HUES6 (cell line): ENCODE measurements at regions not wholly inside any gene's neighbourhood (a gene's known extent, or its start where the extent isn't known, plus 50 kb on each side); places are given as distances from the start of the nearest gene placed in this dataset.

Experiments used
- H3K27ac ChIP-seq: 2 replicates; pipeline ENCODE4 v1.7.0; 2013; ENCODE audit warnings: low read depth, mild to moderate bottlenecking, low read length, inconsistent platforms
- H3K27me3 ChIP-seq: 2 replicates; pipeline ENCODE4 v1.6.1; 2013; ENCODE audit warnings: low read length; ENCODE audit not compliant: control insufficient read depth, insufficient read depth
- H3K36me3 ChIP-seq: 2 replicates; pipeline ENCODE4 v1.6.1; 2013; ENCODE audit warnings: low read length; ENCODE audit not compliant: control insufficient read depth, insufficient read depth
- H3K4me1 ChIP-seq: 2 replicates; pipeline ENCODE4 v1.6.1; 2013; ENCODE audit warnings: low read length; ENCODE audit not compliant: control insufficient read depth, insufficient read depth
- H3K4me3 ChIP-seq: 2 replicates; pipeline ENCODE4 v1.5.1; 2013; ENCODE audit warnings: low read depth, low read length
- H3K9ac ChIP-seq: one replicate; pipeline ENCODE4 v1.6.1; 2013; ENCODE audit warnings: mild to moderate bottlenecking, low read length
- H3K9me3 ChIP-seq: 2 replicates; pipeline ENCODE4 v1.6.1; 2013; ENCODE audit warnings: low read depth, low read length; ENCODE audit not compliant: control insufficient read depth, insufficient read depth

- H3K9me3 ChIP-seq = no peaks in the 10 kb centered on the region
- H3K4me3 ChIP-seq = no peak overlapping the region
- no peaks in the 10 kb centered on the region for H3K27me3 ChIP-seq
- no peaks in the 10 kb centered on the region for H3K36me3 ChIP-seq
- no peak overlapping the region for H3K27ac ChIP-seq
- no peak overlapping the region for H3K9ac ChIP-seq
- no peaks in the 10 kb centered on the region for H3K4me1 ChIP-seq
Observed at GRCh38 chr15:95674031-95674430, 656.5 kb upstream of the NR2F2 start.

- Histone ChIP-seq H3K4me3 (no peak overlapping the region), H3K9me3 (no peaks in the 10 kb centered on the region), H3K27me3 (no peaks in the 10 kb centered on the region), H3K27ac (no peak overlapping the region), H3K9ac (no peak overlapping the region), H3K4me1 (no peaks in the 10 kb centered on the region), H3K36me3 (no peaks in the 10 kb centered on the region)
Observed at GRCh38 chr15:95676500-95676899, 654.0 kb upstream of the NR2F2 start.

GRCh38 chr15:95679847-95680582 lies 650.5 kb upstream of the NR2F2 start:
- H3K27ac ChIP-seq = no peak overlapping the region
- H3K4me1 ChIP-seq = no peaks in the 10 kb centered on the region
- H3K27me3 ChIP-seq = no peaks in the 10 kb centered on the region
- no peak overlapping the region for H3K9ac ChIP-seq
- H3K36me3 ChIP-seq = no peaks in the 10 kb centered on the region
- H3K4me3 ChIP-seq = no peak overlapping the region
- H3K9me3 ChIP-seq = no peaks in the 10 kb centered on the region

- H3K9me3 ChIP-seq = no peaks in the 10 kb centered on the region
- no peaks in the 10 kb centered on the region for H3K36me3 ChIP-seq
- H3K4me3 ChIP-seq = no peak overlapping the region
- H3K9ac ChIP-seq = no peak overlapping the region
- no peak overlapping the region for H3K27ac ChIP-seq
- no peaks in the 10 kb centered on the region for H3K4me1 ChIP-seq
- H3K27me3 ChIP-seq = no peaks in the 10 kb centered on the region
Observed at GRCh38 chr15:95680728-95681127, 649.8 kb upstream of the NR2F2 start.

GRCh38 chr15:95681836-95682544 lies 648.5 kb upstream of the NR2F2 start:
- Histone ChIP-seq H3K4me1 (no peaks in the 10 kb centered on the region), H3K4me3 (no peak overlapping the region), H3K27ac (no peak overlapping the region), H3K9ac (no peak overlapping the region), H3K27me3 (no peaks in the 10 kb centered on the region), H3K36me3 (no peaks in the 10 kb centered on the region), H3K9me3 (no peaks in the 10 kb centered on the region)

- Histone ChIP-seq H3K27me3 (no peaks in the 10 kb centered on the region), H3K36me3 (no peaks in the 10 kb centered on the region), H3K4me3 (no peak overlapping the region), H3K4me1 (no peaks in the 10 kb centered on the region), H3K9me3 (no peaks in the 10 kb centered on the region), H3K27ac (no peak overlapping the region), H3K9ac (no peak overlapping the region)
Observed at GRCh38 chr15:95684126-95684525, 646.4 kb upstream of the NR2F2 start.

GRCh38 chr15:95684693-95685115 lies 645.8 kb upstream of the NR2F2 start:
- no peak overlapping the region for H3K9ac ChIP-seq
- no peaks in the 10 kb centered on the region for H3K27me3 ChIP-seq
- H3K4me3 ChIP-seq = no peak overlapping the region
- H3K36me3 ChIP-seq = no peaks in the 10 kb centered on the region
- H3K27ac ChIP-seq = no peak overlapping the region
- no peaks in the 10 kb centered on the region for H3K9me3 ChIP-seq
- H3K4me1 ChIP-seq = no peaks in the 10 kb centered on the region

- H3K36me3 ChIP-seq = no peaks in the 10 kb centered on the region
Observed at GRCh38 chr15:95687061-95687460, 643.4 kb upstream of the NR2F2 start.

GRCh38 chr15:95687686-95688085 lies 642.8 kb upstream of the NR2F2 start:
- Histone ChIP-seq H3K36me3 (no peaks in the 10 kb centered on the region), H3K4me3 (no peak overlapping the region), H3K4me1 (no peaks in the 10 kb centered on the region), H3K9me3 (no peaks in the 10 kb centered on the region), H3K27me3 (no peaks in the 10 kb centered on the region), H3K27ac (no peak overlapping the region), H3K9ac (no peak overlapping the region)

More at GRCh38 chr15:95687061-95687460, 643.4 kb upstream of the NR2F2 start:
- H3K27me3 ChIP-seq = no peaks in the 10 kb centered on the region
- H3K9me3 ChIP-seq = no peaks in the 10 kb centered on the region
- H3K27ac ChIP-seq = no peak overlapping the region
- H3K9ac ChIP-seq = no peak overlapping the region
- no peak overlapping the region for H3K4me3 ChIP-seq
- H3K4me1 ChIP-seq = no peaks in the 10 kb centered on the region

- H3K27ac ChIP-seq = no peak overlapping the region
- H3K9ac ChIP-seq = no peak overlapping the region
- no peaks in the 10 kb centered on the region for H3K27me3 ChIP-seq
- H3K4me1 ChIP-seq = no peaks in the 10 kb centered on the region
- peaks cover 15% of the 10 kb centered on the region for H3K9me3 ChIP-seq
- no peak overlapping the region for H3K4me3 ChIP-seq
- no peaks in the 10 kb centered on the region for H3K36me3 ChIP-seq
Observed at GRCh38 chr15:95690631-95691340, 639.7 kb upstream of the NR2F2 start.

- Histone ChIP-seq H3K27me3 (no peaks in the 10 kb centered on the region), H3K27ac (no peak overlapping the region), H3K4me1 (no peaks in the 10 kb centered on the region), H3K36me3 (no peaks in the 10 kb centered on the region), H3K9me3 (peaks cover 19% of the 10 kb centered on the region), H3K9ac (no peak overlapping the region), H3K4me3 (no peak overlapping the region)
Observed at GRCh38 chr15:95693917-95694316, 636.6 kb upstream of the NR2F2 start.
